ENCODE measurements at regions not wholly inside any gene's neighbourhood (a gene's known extent, or its start where the extent isn't known, plus 50 kb on each side); places are given as distances from the start of the nearest gene placed in this dataset.
A peak's percentile ranks its signal among the peaks of the same experiment; 100 is the strongest.

DNA sequence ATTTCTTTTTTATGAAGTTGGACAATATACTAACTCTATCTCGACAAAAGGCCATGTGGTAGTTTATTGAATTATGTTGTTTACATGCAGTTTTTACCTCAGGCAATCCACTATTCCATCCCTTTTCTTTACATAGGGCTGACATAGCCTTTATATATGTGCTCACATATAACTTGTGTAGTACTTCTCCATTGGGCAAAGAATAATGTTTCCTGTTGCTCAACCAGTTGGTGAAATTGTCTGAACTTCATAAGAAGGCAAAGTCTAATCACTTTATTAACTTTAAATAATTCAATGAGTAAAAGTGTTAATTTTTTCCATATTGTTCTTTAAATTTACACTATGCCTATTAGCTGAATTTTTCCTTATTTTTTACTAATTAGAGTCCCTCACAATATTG, 1272.1 kb downstream of the EPHA7 start:
- Histone ChIP-seq H3K9me3 (ENCODE audit: control insufficient read depth, insufficient read depth, low read length) (no peaks in the 10 kb centered on the region), H3K36me3 (ENCODE audit: control insufficient read depth, insufficient read depth, low read length) (no peaks in the 10 kb centered on the region), H3K27ac (ENCODE audit: low read depth, low read length) (no peak overlapping the region), H3K4me3 (ENCODE audit: low read depth, low read length) (no peak overlapping the region), H3K27me3 (ENCODE audit: control insufficient read depth, insufficient read depth, low read length) (no peaks in the 10 kb centered on the region), H3K4me1 (ENCODE audit: control insufficient read depth, insufficient read depth, low read length) (no peaks in the 10 kb centered on the region)
- WGBS (ENCODE audit: insufficient coverage) = no CpG with 5 or more reads among the region's 1 CpG
- DNase-seq (ENCODE audit: low read depth in 4 of 6, low spot score in 6 of 6) = no peak

DNA sequence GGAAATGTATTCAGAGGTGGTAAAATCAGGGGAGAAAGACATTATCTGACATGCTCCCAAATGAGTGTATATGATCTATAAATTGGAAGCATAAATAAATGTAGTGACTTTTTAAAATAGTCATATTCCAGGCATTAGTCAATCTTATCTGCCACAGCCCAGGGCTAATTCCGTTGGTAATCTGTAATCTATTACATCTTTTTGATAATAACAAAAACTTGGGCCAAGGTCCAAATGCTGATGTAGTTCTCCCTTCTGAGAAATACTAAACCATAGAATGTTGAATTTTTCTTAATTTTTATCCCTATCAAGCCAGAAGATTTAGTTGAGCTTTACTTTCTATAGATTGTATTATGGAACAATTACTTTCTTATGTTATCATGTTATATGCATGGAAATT, 1279.8 kb downstream of the EPHA7 start:
- no peak overlapping the region for H3K4me3 ChIP-seq (ENCODE audit: low read depth, low read length)
- no peak overlapping the region for H3K27ac ChIP-seq (ENCODE audit: low read depth, low read length)
- no peak for DNase-seq (ENCODE audit: low read depth in 4 of 6, low spot score in 6 of 6)
- H3K4me1 ChIP-seq (ENCODE audit: control insufficient read depth, insufficient read depth, low read length) = no peaks in the 10 kb centered on the region
- no CpG with 5 or more reads among the region's 1 CpG for WGBS (ENCODE audit: insufficient coverage)
- H3K36me3 ChIP-seq (ENCODE audit: control insufficient read depth, insufficient read depth, low read length) = no peaks in the 10 kb centered on the region
- no peaks in the 10 kb centered on the region for H3K27me3 ChIP-seq (ENCODE audit: control insufficient read depth, insufficient read depth, low read length)
- no peaks in the 10 kb centered on the region for H3K9me3 ChIP-seq (ENCODE audit: control insufficient read depth, insufficient read depth, low read length)

DNA sequence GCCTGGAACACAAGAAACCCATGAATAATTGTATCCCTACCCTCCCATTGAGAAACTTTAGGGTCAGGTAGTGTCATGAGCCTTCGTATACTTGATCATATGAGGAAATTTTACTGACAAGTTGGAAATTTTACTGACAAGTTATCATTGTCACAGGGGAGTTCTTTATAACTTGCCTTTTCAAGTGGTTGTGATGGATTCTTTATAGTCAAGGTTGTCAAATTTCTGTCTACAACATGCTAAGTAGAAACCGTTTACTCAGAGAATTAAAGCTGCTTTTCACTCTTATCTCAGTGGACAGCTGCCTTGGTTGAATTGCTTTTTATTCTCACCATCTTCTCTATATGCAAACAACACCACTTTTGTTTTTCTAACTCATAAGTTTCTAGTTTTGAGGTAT, 1286.4 kb downstream of the EPHA7 start:
- no peaks in the 10 kb centered on the region for H3K27me3 ChIP-seq (ENCODE audit: control insufficient read depth, insufficient read depth, low read length)
- DNase-seq (ENCODE audit: low read depth in 4 of 6, low spot score in 6 of 6) = no peak
- H3K27ac ChIP-seq (ENCODE audit: low read depth, low read length) = no peak overlapping the region
- no peak overlapping the region for H3K4me3 ChIP-seq (ENCODE audit: low read depth, low read length)
- H3K9me3 ChIP-seq (ENCODE audit: control insufficient read depth, insufficient read depth, low read length) = no peaks in the 10 kb centered on the region
- no peaks in the 10 kb centered on the region for H3K4me1 ChIP-seq (ENCODE audit: control insufficient read depth, insufficient read depth, low read length)
- H3K36me3 ChIP-seq (ENCODE audit: control insufficient read depth, insufficient read depth, low read length) = no peaks in the 10 kb centered on the region
- no CpG with 5 or more reads among the region's 2 CpGs for WGBS (ENCODE audit: insufficient coverage)

DNA sequence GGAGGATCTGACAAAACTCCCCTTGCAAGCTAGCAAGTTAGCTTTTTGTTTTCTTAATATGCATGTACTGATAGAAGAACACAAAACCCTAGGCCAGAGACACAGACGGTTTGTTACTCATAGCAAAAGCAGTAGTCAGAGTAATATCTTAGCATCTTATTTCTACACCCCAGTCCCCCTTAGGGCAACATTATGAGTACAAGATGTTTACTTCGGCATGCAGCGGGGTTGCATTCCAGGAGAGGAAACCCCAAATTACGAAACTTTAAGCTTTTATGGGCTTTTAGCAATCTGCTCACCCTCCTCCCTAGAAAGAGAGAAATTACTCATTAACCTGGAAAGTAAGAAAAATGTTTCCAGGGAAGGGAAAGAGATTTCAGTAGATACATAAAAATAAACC, 1286.9 kb downstream of the EPHA7 start:
- H3K36me3 ChIP-seq (ENCODE audit: control insufficient read depth, insufficient read depth, low read length) = no peaks in the 10 kb centered on the region
- no peak for DNase-seq (ENCODE audit: low read depth in 4 of 6, low spot score in 6 of 6)
- no peak overlapping the region for H3K27ac ChIP-seq (ENCODE audit: low read depth, low read length)
- no peaks in the 10 kb centered on the region for H3K9me3 ChIP-seq (ENCODE audit: control insufficient read depth, insufficient read depth, low read length)
- no CpG with 5 or more reads among the region's 4 CpGs for WGBS (ENCODE audit: insufficient coverage)
- H3K4me1 ChIP-seq (ENCODE audit: control insufficient read depth, insufficient read depth, low read length) = no peaks in the 10 kb centered on the region
- no peak overlapping the region for H3K4me3 ChIP-seq (ENCODE audit: low read depth, low read length)
- no peaks in the 10 kb centered on the region for H3K27me3 ChIP-seq (ENCODE audit: control insufficient read depth, insufficient read depth, low read length)

DNA sequence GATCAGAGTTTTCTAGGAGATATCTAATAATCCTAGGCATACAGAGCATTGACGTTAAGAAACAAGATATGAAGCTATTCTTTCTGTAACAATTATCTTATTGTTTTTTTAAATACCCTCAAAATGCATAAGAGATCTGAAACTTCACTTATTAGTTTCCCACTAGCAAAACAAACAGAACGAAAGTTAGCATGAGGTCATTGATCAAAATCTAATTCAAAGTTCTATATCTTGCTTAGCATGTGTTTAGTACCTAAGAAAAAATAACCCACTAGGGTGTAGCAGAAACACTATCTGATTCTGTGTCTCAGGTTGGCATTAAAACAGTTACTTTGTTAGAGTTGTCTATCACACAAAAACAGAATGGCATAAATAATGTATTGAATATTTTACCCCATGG, 1288.4 kb downstream of the EPHA7 start:
- no peaks in the 10 kb centered on the region for H3K4me1 ChIP-seq (ENCODE audit: control insufficient read depth, insufficient read depth, low read length)
- no peaks in the 10 kb centered on the region for H3K27me3 ChIP-seq (ENCODE audit: control insufficient read depth, insufficient read depth, low read length)
- H3K27ac ChIP-seq (ENCODE audit: low read depth, low read length) = no peak overlapping the region
- no peak for DNase-seq (ENCODE audit: low read depth in 4 of 6, low spot score in 6 of 6)
- H3K9me3 ChIP-seq (ENCODE audit: control insufficient read depth, insufficient read depth, low read length) = no peaks in the 10 kb centered on the region
- no peak overlapping the region for H3K4me3 ChIP-seq (ENCODE audit: low read depth, low read length)
- H3K36me3 ChIP-seq (ENCODE audit: control insufficient read depth, insufficient read depth, low read length) = no peaks in the 10 kb centered on the region
- WGBS (ENCODE audit: insufficient coverage) = no CpG with 5 or more reads among the region's 2 CpGs

DNA sequence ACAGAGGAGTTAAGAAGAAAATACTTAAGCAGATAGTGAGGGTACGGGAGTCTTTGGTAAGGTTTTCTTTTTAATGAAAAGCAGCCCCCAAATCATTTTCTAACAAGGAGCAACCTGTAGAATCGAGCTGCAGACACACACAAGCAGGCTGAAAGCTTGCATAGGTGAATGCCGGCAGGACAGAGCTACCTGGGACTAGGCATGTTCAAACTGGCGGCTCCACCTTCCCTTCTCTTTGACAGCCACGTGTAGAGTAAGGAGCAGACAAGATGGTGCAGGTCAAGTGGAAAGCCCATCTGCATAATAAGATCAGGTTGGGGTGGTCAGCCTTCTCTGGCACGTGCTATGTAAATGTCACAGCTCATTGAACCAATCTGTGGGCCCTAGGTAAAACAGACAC, 1292.4 kb downstream of the EPHA7 start:
- Histone ChIP-seq H3K36me3 (ENCODE audit: control insufficient read depth, insufficient read depth, low read length) (no peaks in the 10 kb centered on the region), H3K27ac (ENCODE audit: low read depth, low read length) (no peak overlapping the region), H3K27me3 (ENCODE audit: control insufficient read depth, insufficient read depth, low read length) (no peaks in the 10 kb centered on the region), H3K9me3 (ENCODE audit: control insufficient read depth, insufficient read depth, low read length) (no peaks in the 10 kb centered on the region), H3K4me3 (ENCODE audit: low read depth, low read length) (no peak overlapping the region), H3K4me1 (ENCODE audit: control insufficient read depth, insufficient read depth, low read length) (no peaks in the 10 kb centered on the region)
- DNase-seq (ENCODE audit: low read depth in 4 of 6, low spot score in 6 of 6) = no peak
- 93% methylated on average over 3 of the region's 6 CpGs for WGBS (ENCODE audit: insufficient coverage)

DNA sequence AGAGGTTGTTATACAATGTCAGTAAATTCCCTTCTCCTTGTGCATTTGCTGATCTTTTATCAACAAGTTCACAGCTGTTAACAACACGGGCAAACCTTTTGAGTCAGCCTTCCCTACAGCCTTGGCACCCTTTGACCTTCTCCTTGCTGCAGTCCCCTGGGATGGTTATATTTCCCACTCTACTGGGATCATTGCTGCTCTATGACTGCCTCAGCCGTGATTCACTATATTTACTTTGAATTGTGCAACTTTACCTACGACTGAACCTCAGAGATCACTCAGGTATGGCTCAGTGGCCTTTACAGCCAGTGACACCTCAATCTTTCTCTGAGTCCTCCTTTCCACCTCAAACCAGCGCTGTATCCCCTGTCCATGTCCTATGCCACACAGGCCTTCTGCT, 1293.3 kb downstream of the EPHA7 start:
- Histone ChIP-seq H3K9me3 (ENCODE audit: control insufficient read depth, insufficient read depth, low read length) (no peaks in the 10 kb centered on the region), H3K27me3 (ENCODE audit: control insufficient read depth, insufficient read depth, low read length) (no peaks in the 10 kb centered on the region), H3K27ac (ENCODE audit: low read depth, low read length) (no peak overlapping the region), H3K4me3 (ENCODE audit: low read depth, low read length) (no peak overlapping the region), H3K4me1 (ENCODE audit: control insufficient read depth, insufficient read depth, low read length) (no peaks in the 10 kb centered on the region), H3K36me3 (ENCODE audit: control insufficient read depth, insufficient read depth, low read length) (no peaks in the 10 kb centered on the region)
- DNase-seq (ENCODE audit: low read depth in 4 of 6, low spot score in 6 of 6) = no peak
- WGBS (ENCODE audit: insufficient coverage) = 92% methylated on average over 4 of the region's 4 CpGs

DNA sequence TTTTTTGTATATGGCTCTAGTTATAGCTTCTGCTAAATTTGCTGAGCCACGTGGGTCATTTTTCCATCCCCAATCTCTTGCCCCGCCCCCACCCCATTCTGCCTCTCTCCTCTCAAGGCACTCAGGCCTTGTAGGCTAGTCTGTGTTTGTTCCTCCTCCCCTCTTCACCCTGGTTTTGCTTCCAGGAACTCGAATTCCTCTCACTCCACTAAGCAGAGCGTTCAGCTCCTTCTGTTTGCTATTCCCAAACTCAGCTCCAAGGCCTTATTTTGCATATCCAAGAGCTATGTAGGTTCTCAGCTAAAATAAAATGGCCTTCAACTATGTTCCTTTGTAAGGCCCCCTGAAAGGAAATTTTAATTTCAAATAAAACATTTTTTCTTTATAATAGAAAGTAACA, 1293.7 kb downstream of the EPHA7 start:
- WGBS (ENCODE audit: insufficient coverage) = 100% methylated on average over 1 of the region's 4 CpGs
- Histone ChIP-seq H3K4me3 (ENCODE audit: low read depth, low read length) (no peak overlapping the region), H3K27ac (ENCODE audit: low read depth, low read length) (no peak overlapping the region), H3K36me3 (ENCODE audit: control insufficient read depth, insufficient read depth, low read length) (no peaks in the 10 kb centered on the region), H3K27me3 (ENCODE audit: control insufficient read depth, insufficient read depth, low read length) (no peaks in the 10 kb centered on the region), H3K9me3 (ENCODE audit: control insufficient read depth, insufficient read depth, low read length) (no peaks in the 10 kb centered on the region), H3K4me1 (ENCODE audit: control insufficient read depth, insufficient read depth, low read length) (no peaks in the 10 kb centered on the region)
- DNase-seq (ENCODE audit: low read depth in 4 of 6, low spot score in 6 of 6) = no peak

DNA sequence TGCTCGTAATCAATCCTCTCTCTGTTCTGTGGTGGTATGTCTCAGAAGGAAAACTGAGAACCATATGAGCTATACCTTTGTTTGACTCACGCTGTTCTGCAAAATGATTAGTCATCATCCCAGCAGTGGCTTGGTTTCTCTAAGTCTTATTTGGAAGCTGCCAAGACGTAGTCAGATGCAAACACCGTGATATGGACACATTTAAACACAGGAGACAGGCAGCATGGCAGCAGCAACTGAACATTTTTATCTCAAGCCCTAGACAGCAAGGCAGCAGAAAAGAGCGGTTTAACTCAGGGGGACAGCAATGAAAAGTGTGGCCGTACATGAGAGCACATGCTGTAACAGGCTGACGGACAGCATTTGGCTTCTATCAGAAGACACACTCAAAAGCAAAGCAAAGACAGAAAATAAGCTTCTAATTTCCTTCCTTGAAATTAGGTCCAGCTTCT, 1295.1 kb downstream of the EPHA7 start:
- DNase-seq (ENCODE audit: low read depth in 4 of 6, low spot score in 6 of 6) = peak in 2 of 6 donors; percentile 50 to 70
- Histone ChIP-seq H3K27me3 (ENCODE audit: control insufficient read depth, insufficient read depth, low read length) (no peaks in the 10 kb centered on the region), H3K4me1 (ENCODE audit: control insufficient read depth, insufficient read depth, low read length) (no peaks in the 10 kb centered on the region), H3K36me3 (ENCODE audit: control insufficient read depth, insufficient read depth, low read length) (no peaks in the 10 kb centered on the region), H3K27ac (ENCODE audit: low read depth, low read length) (no peak overlapping the region), H3K9me3 (ENCODE audit: control insufficient read depth, insufficient read depth, low read length) (no peaks in the 10 kb centered on the region), H3K4me3 (ENCODE audit: low read depth, low read length) (no peak overlapping the region)
- WGBS (ENCODE audit: insufficient coverage) = 50% methylated on average over 5 of the region's 7 CpGs

DNA sequence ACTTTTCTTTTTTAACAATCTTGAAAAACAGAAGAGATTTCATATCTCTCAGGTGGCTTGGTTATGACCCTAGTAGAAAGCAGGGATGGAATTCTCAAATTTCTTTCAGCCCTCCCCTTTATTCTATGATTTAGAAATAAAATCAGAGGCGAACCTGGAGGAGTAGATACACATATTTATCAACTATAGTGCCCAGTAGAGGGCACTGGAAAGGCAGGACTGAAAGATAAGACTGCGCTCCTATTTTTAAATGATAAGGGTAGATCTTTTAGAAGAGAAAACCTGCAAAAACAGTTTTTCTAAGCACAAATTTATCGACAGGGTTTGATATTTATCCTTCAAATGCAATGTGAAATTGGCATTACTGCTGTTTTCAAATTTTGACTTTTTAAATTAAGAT, 1296.6 kb downstream of the EPHA7 start:
- H3K4me3 ChIP-seq (ENCODE audit: low read depth, low read length) = no peak overlapping the region
- no peaks in the 10 kb centered on the region for H3K9me3 ChIP-seq (ENCODE audit: control insufficient read depth, insufficient read depth, low read length)
- no peak overlapping the region for H3K27ac ChIP-seq (ENCODE audit: low read depth, low read length)
- peak in 2 of 6 donors; percentile 70 to 86 for DNase-seq (ENCODE audit: low read depth in 4 of 6, low spot score in 6 of 6)
- no CpG with 5 or more reads among the region's 3 CpGs for WGBS (ENCODE audit: insufficient coverage)
- no peaks in the 10 kb centered on the region for H3K4me1 ChIP-seq (ENCODE audit: control insufficient read depth, insufficient read depth, low read length)
- no peaks in the 10 kb centered on the region for H3K27me3 ChIP-seq (ENCODE audit: control insufficient read depth, insufficient read depth, low read length)
- no peaks in the 10 kb centered on the region for H3K36me3 ChIP-seq (ENCODE audit: control insufficient read depth, insufficient read depth, low read length)
